Chondrocyte (in vitro differentiated cells): ENCODE measurements at regions not wholly inside any gene's neighbourhood (a gene's known extent, or its start where the extent isn't known, plus 50 kb on each side); places are given as distances from the start of the nearest gene placed in this dataset.

Experiments used
- DNase-seq: peaks from one replicate; pipeline ENCODE4 v3.0.0; 2021; ENCODE audit warnings: mixed read lengths, low spot score
- H3K27ac Mint-ChIP-seq: one replicate; pipeline ENCODE4 v1.8.0; 2021; ENCODE audit warnings: mild to moderate bottlenecking, moderate library complexity, mixed read lengths; ENCODE audit not compliant: unreplicated experiment
- H3K27me3 Mint-ChIP-seq: 2 replicates; pipeline ENCODE4 v1.8.0; 2021; ENCODE audit warnings: low read depth, mixed read lengths
- H3K36me3 Mint-ChIP-seq: 2 replicates; pipeline ENCODE4 v1.8.0; 2021; ENCODE audit warnings: low read depth, mixed read lengths
- H3K4me1 Mint-ChIP-seq: 2 replicates; pipeline ENCODE4 v1.8.0; 2021; ENCODE audit warnings: low read depth, mild to moderate bottlenecking, mixed read lengths
- H3K4me3 Mint-ChIP-seq: one replicate; pipeline ENCODE4 v1.8.0; 2021; ENCODE audit warnings: mild to moderate bottlenecking, moderate library complexity, mixed read lengths; ENCODE audit not compliant: unreplicated experiment
- H3K9me3 Mint-ChIP-seq: 2 replicates; pipeline ENCODE4 v1.8.0; 2021; ENCODE audit warnings: low read depth, mixed read lengths
- CTCF ChIP-seq: fragments of 200-600 bp; sonication (generic); IDR thresholded peaks from 2 replicates; pipeline ENCODE4 v1.5.0; 2021; ENCODE audit warnings: antibody characterized with exemption, mild to moderate bottlenecking, moderate library complexity

GRCh38 chr3:26845194-26845593 lies 222.6 kb downstream of the LRRC3B start:
- Mint-ChIP-seq H3K9me3 (no peaks in the 10 kb centered on the region), H3K27ac (no peak overlapping the region), H3K27me3 (no peaks in the 10 kb centered on the region), H3K4me3 (no peak overlapping the region), H3K36me3 (no peaks in the 10 kb centered on the region), H3K4me1 (no peaks in the 10 kb centered on the region)
- TF ChIP-seq CTCF: no peak
- DNase-seq: no peak

DNA sequence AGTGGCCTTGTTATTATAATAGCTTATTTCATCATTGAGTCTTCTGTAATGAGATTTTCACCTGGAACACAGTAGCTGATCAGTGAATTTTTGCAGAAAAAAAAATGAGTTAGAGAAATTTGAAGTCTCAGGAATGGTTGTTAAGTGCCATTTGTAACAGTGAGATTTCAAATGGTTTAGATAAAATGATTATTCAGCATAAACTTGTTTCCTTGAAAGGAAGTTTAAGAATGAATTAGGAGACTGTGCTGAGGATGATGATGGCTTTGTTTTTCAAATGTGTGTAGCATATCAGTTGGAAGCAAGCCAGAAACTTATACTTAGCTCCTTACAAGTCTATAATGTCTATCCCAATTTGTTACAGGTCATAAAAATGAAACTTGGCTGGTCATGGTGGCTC lies 225.1 kb downstream of the LRRC3B start:
- DNase-seq: no peak
- no peaks in the 10 kb centered on the region for H3K9me3 Mint-ChIP-seq
- no peak overlapping the region for H3K27ac Mint-ChIP-seq
- H3K4me1 Mint-ChIP-seq: no peaks in the 10 kb centered on the region
- H3K4me3 Mint-ChIP-seq: no peak overlapping the region
- H3K27me3 Mint-ChIP-seq: no peaks in the 10 kb centered on the region
- no peak for TF ChIP-seq CTCF
- H3K36me3 Mint-ChIP-seq: no peaks in the 10 kb centered on the region

DNA sequence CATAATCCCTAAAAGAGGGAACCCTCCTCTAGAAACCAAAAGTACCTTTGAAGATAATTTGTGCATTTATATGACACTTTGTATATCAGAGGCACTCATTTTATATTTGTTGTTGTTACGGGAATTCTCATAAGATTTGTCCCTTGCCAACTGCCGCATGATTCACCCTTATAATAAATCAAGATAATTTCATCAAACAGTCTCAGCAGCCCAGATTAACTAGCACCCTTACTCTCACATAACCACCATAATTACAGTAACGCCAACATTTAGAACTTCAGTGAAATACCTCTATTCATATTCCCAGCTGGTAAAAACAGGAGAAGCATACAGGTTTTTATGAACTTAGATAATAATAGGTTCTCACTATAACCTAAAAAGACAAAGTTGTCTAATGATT lies 271.9 kb downstream of the LRRC3B start:
- Mint-ChIP-seq H3K27me3 (peaks cover 3% of the 10 kb centered on the region), H3K36me3 (no peaks in the 10 kb centered on the region), H3K27ac (no peak overlapping the region), H3K9me3 (no peaks in the 10 kb centered on the region), H3K4me3 (no peak overlapping the region), H3K4me1 (no peaks in the 10 kb centered on the region)
- no peak for TF ChIP-seq CTCF
- DNase-seq: no peak

- Mint-ChIP-seq H3K36me3 (no peaks in the 10 kb centered on the region), H3K4me3 (no peak overlapping the region)
- TF ChIP-seq CTCF: no peak
These were observed 292.6 kb downstream of the LRRC3B start for GRCh38 chr3:26915208-26915607.

GRCh38 chr3:26920646-26921478 lies 298.3 kb downstream of the LRRC3B start:
- Mint-ChIP-seq H3K9me3 (peaks cover 3% of the 10 kb centered on the region), H3K4me1 (no peaks in the 10 kb centered on the region), H3K27me3 (peaks cover 4% of the 10 kb centered on the region), H3K27ac (no peak overlapping the region), H3K4me3 (no peak overlapping the region), H3K36me3 (no peaks in the 10 kb centered on the region)
- no peak for TF ChIP-seq CTCF
- DNase-seq: no peak

More at GRCh38 chr3:26915208-26915607, 292.6 kb downstream of the LRRC3B start:
- Mint-ChIP-seq H3K27ac (no peak overlapping the region), H3K9me3 (peaks cover 6% of the 10 kb centered on the region), H3K27me3 (peaks cover 8% of the 10 kb centered on the region), H3K4me1 (no peaks in the 10 kb centered on the region)
- DNase-seq: no peak
